Cerebellar cortex (tissue), 1 donor: ENCODE measurements at regions not wholly inside any gene's neighbourhood (a gene's known extent, or its start where the extent isn't known, plus 50 kb on each side); places are given as distances from the start of the nearest gene placed in this dataset.

Experiments
- DNase-seq: peaks from one replicate; pipeline ENCODE4 v3.0.0-alpha.2; 2015; ENCODE audit warnings: low spot score

- no peak for DNase-seq
These were observed 232.0 kb downstream of the KLF5 start for GRCh38 chr13:73290844-73291243.

GRCh38 chr13:73288596-73288995, 229.8 kb downstream of the KLF5 start:
- no peak for DNase-seq

- no peak for DNase-seq
These were observed 229.0 kb downstream of the KLF5 start for GRCh38 chr13:73287831-73288230.

DNA sequence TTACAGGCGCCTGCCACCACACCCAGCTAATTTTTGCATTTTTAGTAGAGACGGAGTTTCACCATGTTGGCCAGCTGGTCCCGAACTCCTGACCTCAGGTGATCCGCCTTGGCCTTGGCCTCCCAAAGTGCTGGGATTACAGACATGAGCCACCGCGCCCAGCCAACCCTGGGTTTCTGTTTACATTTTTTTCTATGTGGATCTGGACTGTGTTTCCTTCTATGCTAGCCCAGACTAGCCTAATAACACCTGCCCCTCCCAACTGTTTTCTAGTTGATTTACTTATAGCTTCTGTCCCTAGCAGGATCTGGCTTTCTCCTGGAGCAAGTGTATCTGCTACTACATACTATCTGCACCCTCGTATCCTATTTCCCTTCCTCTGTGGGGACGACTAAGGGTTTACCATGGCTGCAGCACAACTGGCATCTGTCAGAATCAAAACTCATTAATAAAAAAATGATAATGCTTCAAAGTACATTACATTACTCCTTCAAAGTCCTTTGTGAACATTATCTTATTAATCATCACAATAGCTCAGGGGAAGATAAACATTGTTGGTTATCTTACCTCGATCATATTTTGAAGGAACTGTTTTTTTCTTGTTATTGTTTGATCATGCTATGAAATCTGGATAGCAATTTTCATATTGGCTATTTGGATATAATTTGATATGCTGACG, 228.3 kb downstream of the KLF5 start:
- no peak for DNase-seq

GRCh38 chr13:73286177-73286576, 227.4 kb downstream of the KLF5 start:
- DNase-seq: no peak

DNA sequence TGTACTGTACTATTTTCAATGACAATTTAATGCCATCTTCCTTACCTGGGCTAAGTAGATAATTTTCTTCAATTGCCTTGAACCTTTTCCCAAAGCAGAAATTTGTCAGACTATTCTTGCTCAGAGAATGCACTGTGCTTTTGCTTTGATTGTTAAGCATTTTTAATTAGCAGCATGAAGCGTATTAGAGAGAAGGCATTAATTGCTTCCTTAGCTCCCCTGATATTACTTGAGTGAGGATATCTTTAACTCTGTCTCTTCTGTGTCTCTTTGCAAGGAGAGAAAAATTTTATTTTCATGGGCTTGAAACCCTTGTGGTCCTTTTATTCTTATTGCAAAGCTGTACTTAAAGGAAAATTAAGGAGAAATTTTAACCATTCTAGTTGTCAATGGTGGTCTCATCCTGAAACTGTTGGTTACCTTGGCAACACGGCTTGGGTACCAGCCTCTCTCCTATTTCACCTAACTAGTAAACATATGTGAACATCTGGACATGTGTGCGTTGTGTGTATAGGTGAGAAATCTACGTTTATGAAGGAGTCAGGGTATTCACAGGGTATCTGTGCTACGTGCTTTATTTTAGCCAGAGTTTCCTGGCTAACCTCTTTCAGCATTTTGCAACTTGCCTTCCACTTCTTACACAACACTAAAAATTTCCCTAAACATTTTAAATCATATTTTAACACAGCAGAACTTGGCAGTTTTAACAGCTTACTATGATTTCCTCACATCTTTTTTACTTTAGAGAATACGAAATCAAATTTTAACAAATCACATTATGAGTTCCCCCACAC, 225.5 kb downstream of the KLF5 start:
- no peak for DNase-seq

DNA sequence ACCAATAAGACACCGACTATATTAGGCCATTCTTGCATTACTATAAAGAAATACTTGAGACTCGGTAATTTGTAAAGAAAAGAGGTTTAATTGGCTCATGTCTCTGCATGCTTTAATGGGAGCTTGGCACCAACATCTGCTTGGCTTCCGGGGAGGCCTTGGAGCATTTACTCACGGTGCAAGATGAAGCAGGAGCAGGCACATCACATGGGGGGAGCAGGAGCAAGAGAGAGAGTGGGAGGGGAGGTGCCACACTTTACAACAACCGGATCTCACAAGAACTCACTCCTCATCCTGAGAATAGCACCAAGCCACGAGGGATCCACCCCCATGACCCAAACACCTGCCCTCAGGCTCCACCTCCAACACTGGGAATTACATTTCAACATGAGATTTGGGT, 224.8 kb downstream of the KLF5 start:
- no peak for DNase-seq

GRCh38 chr13:73281746-73282145, 222.9 kb downstream of the KLF5 start:
- no peak for DNase-seq

- no peak for DNase-seq
These were observed 219.4 kb downstream of the KLF5 start for GRCh38 chr13:73278186-73278585.

GRCh38 chr13:73275163-73275562, 216.4 kb downstream of the KLF5 start:
- DNase-seq: no peak

DNA sequence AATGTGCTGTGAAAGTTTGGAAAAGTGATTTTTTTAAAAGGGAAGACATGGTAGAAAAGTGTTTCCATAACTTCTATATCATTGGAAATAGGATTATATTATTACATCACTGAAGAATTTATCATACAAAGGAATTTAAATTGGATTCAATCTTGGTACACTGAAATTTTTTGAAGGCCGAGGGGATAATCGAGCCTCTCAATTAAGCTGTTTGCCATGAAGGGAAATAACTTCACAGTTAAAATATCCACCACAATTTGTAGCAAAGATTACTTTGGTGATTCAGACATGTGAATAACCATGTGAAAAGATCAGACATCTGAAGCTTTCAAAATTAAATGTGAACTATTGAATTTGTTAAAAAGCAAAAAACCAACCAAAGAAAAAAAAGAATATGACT, 215.3 kb downstream of the KLF5 start:
- no peak for DNase-seq

DNA sequence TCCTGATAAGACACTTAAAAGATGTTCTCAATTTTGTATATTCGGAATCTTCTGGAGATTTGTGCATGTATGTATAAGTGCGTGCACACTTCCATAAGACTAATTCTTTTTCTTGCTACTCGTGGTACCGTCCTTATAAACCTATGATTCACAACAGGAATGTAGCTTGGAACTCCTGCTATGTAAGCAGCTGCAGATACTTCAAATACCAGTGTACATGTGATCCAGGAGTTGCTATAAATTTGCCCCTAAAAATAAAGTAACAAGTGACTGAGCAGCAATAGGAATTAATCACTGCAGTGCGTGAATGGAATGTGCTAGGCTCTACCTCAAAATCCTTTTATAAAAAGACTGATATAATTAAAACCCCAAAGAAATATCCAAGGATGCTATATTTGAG, 214.9 kb downstream of the KLF5 start:
- DNase-seq: no peak

DNA sequence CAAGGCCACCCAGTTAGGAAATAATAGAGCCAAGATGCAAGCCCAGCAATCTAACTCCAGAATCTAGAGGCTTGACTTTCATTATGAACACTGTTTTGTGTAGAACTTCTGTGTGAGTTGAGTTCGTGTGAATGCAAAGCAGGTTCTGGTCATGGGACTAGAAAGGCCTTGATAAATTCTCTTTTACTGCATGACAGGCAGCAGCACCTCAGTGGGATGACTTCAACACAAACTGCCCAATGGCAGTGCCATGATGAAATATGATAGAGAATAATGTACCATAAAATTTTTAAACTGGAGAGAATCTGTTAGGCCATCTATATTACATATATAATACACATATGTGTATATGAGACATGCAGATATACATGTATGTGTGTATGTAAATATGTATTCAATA, 214.5 kb downstream of the KLF5 start:
- no peak for DNase-seq

DNA sequence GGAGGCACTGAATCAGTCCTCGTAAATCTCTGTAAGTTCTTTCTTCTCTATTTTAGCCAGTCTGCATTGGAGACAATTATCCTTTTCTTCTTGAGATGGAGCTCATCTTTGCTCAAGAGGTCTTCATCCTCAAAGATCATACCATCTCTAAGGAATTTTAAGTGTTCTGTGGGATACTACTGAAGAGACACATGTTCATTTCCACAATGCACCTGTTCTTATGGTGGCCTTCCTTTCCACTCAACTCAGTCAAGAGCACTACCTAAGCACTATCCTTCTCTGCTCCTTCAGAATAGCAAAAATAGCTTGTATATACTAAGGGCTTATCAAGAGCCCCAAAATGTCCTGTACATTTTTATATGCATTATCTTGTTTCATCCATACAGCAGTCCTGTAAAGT, 214.0 kb downstream of the KLF5 start:
- no peak for DNase-seq

- DNase-seq: no peak
These were observed 209.5 kb downstream of the KLF5 start for GRCh38 chr13:73268306-73268705.

- no peak for DNase-seq
These were observed 207.9 kb downstream of the KLF5 start for GRCh38 chr13:73266640-73267180.

GRCh38 chr13:73262862-73263627, 204.2 kb downstream of the KLF5 start:
- no peak for DNase-seq

DNA sequence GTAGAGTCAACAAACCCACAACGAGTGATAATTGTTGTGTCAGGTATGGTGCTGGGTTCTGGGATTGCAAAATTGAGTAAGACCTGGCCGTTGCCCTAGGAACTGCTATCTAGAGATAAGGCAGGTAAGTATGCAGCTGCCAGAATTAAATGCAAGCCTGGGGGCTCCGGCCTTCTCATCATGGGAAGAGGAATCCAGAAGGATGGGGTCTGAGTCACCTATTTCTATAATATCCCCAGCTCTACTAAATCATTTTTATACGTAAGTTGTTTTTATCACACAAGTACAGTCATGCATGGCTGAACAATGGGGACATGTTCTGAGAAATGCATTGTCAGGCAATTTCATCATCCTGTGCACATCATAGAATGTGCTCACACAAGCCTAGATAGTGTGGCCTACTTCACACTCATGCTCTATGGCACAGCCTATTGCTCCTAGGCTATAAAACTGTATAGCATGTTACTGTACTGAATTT, 203.0 kb downstream of the KLF5 start:
- no peak for DNase-seq

- no peak for DNase-seq
These were observed 200.5 kb downstream of the KLF5 start for GRCh38 chr13:73259061-73260017.

GRCh38 chr13:73258406-73258805, 199.6 kb downstream of the KLF5 start:
- no peak for DNase-seq

DNA sequence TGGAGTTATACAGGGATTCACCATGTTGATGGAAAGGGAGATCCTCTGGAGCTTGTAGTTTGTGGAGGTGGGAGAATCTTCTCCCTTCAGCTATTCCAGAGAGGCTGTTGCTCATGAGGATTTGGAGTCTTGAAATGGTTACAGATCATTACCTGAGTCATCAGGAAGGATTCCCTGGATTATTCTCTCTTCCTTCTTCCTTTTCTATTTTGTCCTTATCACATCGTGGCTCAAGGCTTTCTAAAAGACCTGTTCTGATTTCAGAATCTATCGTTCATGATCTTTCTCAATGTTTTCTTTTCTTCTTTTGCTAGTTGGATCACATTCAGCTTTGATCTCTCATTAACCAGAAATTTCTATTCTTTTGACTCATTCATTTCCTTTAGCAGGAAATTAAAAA, 196.0 kb downstream of the KLF5 start:
- DNase-seq: no peak
